SH-SY5Y (cell line): ENCODE measurements at regions not wholly inside any gene's neighbourhood (a gene's known extent, or its start where the extent isn't known, plus 50 kb on each side); places are given as distances from the start of the nearest gene placed in this dataset.

Experiments
- GATA2 ChIP-seq: IDR thresholded peaks from 2 replicates; pipeline ENCODE4 v1.6.1; 2011; ENCODE audit warnings: mild to moderate bottlenecking, low read depth, low read length
- GATA3 ChIP-seq: IDR thresholded peaks from 2 replicates; pipeline ENCODE4 v1.6.1; 2011; ENCODE audit warnings: low read depth, mild to moderate bottlenecking, low read length, moderate library complexity

- no peak for TF ChIP-seq GATA2
- no peak for TF ChIP-seq GATA3
Measured at GRCh38 chr15:96593735-96594134, 263.2 kb downstream of the NR2F2 start.
